NCI-H2196 (cell line): ENCODE measurements at regions not wholly inside any gene's neighbourhood (a gene's known extent, or its start where the extent isn't known, plus 50 kb on each side); places are given as distances from the start of the nearest gene placed in this dataset.

Experiments used
- DNase-seq: peaks from one replicate; lab custom pipeline; 2025; ENCODE audit not compliant: unreplicated experiment; lab: John Stamatoyannopoulos, UW

DNA sequence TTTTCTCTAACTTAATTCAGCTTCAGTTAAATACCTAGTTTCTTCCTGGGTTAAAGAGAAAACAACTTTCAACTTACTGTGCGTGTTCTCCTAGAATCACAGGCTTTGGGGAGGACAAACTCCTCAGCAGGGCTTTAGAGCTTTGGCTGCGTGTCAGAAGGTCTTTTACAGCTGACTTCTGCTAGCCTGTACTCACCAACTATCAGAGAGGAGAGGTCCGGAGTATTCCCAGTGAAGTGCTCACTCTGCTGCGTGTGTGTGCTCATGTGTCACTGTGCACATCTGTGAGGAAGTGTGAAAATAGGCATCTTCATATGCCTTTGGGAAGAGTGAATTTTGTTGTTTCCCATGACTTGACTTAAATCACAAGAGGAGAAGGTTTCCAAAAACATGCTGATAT, 423.2 kb upstream of the SGCD start:
- no peak for DNase-seq

DNA sequence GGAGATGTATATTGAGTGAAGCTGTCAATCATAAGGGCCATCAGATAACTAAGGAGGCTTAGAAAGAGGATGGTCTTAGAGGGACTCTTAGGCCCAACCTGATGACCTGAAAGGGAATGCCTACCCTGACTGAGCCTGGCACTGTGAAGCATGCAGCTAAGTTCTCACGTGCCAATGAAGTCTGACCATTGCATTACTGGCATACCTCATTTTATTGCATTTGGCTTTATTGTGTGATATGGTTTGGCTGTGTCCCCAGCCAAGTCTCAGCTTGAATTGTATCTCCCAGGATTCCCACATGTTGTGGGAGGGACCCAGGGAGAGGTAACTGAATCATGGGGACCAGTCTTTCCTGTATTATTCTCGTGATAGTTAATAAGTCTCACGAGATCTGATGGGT, 421.6 kb upstream of the SGCD start:
- no peak for DNase-seq

DNA sequence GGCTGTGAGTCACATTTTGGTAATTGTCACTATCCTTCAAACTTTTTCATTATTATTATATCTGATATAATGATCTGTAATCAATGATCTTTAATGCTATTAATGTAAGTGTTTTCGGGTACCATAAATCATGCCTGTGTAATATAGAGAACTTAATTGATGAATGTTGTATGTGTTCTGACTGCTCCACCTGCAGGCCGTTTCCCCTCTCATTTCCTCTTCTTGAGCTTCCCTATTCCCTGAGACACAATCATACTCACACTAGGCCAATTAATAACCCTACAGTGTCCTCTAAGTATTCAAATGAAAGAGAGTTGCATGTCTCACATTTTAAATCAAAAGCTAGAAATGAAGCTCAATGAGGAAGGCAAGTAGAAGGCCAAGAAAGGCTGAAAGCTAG, 420.9 kb upstream of the SGCD start:
- no peak for DNase-seq

DNA sequence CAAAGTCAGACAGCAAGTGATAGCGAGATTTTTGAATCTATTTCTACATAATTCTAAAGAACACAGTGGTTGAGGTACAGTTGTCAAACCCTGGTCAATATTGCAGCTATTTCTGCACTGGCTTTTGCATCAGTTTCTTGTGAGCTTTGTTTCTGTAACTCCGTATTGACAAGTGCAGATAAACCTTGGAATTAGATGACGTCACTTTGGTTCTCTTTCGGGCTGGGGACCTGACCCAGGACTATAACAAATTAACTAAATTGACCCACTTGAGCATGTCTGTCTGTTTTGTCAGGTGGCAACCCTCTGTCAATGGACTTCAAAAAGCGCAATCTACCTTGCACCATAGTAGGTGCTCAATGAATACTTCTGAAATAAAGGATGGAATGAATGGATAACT, 418.4 kb upstream of the SGCD start:
- DNase-seq, result no peak

DNA sequence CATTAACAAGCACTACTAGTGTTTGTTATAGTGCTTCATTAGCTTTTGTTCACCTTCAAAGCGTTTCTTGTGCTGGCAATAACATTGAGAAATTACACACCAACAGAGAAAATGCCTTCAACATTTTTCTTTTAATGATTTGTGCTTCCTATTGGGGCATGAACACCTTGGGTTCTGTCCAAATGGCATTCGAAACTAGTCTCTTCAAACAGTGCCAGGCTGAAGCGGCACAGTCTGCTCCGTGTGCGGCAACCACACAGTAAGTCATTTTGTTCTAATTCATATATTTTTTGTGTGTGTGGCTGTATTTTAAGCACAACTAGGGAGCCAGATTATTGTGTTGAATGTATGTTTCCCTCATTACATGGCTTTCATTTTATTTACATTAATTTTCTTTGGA, 414.7 kb upstream of the SGCD start:
- DNase-seq, result peak; percentile 35

DNA sequence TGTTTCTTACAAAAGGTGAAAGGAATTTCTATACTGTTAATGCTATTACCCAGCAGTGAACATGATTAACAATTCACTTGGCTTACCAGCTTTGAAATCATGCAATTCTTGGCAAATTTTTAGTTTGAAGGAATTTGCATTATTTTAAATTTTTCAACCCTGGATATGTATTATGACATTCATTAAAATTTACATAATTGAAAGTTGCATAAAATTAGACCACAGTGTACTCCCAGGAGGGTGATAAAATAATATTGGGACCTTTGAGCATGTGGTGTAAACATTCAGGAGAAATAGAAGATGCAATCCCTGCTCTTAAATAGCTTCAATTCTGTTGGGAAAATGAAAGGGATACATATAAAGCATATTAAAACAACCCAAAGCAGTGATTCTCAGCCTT, 412.2 kb upstream of the SGCD start:
- DNase-seq, result no peak

DNA sequence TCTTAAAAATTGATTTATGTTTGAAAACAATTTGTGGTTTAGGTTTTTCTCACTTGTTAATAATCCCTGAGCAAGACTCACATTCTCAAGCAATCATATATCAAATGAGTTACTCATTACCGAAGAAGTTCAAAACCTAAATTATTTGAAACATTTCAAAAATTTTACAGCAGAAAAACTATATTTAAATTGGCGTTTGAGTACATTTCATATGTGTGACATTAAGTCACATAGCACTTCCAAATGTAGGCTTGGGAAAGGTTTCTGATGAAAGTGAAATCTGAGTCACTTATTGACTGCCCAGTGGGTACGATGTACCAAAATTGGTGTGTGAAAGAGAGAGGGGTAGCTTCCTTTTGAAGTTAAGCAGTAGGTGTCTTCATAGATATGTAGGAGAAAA, 411.4 kb upstream of the SGCD start:
- DNase-seq, result no peak

DNA sequence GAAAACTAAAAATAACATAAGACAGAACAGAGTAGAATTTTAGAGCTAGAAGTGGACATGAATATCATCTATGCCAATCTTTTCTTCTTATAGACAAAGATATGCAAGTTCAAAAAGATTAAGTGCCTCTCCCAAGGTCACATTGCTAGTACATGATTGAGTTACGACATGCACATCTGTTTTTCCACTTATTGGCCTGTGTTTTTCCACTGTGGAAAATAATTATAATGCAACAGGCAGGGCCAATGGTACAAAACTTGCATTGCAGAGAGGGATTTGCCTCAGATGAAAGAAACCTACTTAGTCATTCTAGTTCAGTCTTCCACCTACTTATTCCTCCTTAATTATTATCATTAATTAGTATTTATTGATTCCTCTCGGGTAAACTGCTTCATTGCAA, 407.8 kb upstream of the SGCD start:
- DNase-seq, result no peak

DNA sequence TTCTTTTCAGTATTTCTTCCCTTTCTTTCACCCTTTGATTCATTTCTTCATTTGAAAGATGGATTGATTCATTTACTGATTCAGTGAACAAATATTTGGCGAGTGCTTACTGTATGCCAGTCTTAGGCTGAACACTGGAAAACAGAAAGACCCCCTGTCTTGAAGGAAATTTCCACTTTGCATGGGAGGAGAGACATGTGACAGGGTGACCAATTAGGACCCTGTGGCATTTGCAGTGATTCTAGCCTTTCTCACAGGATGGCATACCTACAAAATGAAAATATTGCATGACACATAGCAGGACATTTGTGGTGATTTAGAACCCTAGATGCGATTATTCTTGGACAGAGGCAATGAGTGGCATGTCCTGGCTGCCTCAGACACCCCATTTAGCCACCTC, 407.2 kb upstream of the SGCD start:
- no peak for DNase-seq

DNA sequence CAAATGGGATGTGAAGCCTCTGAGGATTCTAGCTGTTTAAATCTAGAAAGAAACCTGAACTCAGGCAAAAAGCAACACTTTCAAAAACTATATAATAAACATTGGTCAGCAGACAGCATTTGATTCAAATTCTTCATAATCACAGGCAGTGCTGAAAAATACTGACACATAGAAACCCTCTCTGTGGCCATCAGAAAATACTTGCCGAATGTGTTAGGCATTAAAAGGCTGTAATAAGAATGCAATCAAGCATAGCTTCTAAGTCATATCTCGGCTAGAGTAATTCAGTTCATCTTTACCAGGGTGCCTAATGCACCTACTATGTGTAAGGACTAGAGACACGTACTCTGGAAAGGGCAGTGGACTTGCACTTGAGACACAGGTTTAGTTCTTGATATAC, 405.3 kb upstream of the SGCD start:
- no peak for DNase-seq

DNA sequence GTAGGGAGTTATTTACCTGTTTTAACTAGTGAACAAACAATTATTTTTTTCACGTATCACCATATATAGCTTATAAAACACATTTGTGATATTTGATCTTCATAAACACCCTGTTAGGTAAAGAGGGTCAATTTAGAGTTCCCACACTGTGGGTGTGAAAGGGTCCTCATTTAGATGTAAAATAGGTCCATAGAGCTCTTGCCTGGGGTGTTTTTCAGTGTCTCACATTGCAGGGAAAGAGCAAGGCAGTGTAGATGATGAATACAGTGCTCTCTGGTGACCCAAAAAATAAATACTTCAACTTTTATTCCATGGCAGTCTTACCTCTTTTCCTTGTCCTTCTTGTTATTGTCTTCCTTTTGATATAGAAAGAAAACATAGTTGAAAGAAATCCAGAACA, 403.2 kb upstream of the SGCD start:
- DNase-seq, result no peak

DNA sequence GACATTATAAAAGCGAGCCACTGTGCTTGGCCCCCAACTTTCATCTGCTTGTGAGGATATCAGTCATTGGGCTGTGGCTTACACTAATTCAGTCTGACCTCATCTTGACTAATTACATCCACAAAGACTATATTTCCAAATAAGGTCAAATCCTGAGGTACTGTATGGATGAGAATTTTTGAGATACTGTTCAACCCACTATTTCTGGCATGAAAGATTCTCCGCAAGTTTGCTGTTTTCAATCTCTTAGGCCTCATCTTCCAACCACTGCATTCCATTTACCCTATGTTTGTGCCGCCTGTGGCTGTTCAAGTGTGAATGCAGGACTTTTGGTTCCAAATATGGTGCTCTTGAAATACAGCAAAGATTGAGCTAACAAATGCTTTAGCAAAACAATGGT, 400.9 kb upstream of the SGCD start:
- DNase-seq, result no peak

DNA sequence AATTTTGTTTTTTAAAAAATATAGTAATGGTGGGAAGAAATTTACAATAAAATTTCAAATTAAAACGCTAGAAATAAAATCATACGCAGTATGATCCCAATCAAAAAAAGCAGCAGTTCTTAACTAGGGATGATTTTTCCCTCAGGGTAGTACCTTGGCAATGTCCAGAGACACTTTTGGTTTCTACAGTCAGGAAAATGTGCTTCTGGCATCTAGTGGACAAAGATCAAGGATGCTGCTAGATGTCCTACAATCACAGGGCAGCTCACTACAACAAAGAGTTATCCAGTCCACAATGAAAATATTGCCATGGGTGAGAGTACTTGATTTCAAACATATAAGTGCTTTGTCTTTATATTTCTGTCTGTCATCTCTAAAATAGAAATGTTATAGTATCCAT, 400.2 kb upstream of the SGCD start:
- DNase-seq, result no peak

DNA sequence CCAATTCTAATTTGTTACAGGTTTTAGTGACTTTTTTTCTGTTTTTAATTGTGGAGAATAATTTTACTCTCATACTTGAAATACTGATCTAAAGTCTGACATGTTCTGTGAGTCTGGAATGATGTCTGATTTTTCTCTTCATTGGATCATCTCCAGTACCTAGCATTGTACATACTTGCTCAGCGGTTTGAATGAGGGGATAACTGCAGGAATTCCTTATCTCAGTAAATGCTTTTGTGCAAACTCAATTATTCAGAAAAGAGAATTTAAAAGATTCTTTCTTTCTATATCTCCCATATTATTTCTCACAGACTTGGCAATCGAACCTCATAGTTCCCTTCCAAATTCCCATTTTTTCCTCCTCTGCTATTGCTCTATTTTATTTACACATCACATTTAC, 397.9 kb upstream of the SGCD start:
- DNase-seq, result no peak

DNA sequence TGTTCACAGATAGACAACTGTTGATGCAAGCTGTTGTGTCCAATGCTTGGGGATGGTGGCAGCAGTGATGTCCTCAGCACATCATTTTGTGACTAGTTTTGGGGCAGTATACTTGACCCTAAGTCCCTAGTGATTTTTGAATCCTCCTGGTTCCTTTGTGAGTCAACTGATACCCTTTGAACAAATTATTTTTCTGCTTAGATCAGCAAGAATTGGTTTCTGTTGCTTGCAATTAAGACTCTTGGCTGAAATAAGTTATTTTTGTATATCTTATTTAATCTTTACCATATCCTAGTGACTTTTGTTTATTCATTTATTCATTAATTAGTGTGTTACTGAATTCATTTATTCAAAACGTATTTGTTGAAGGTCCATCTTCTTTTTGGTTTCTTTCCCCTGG, 392.0 kb upstream of the SGCD start:
- no peak for DNase-seq

DNA sequence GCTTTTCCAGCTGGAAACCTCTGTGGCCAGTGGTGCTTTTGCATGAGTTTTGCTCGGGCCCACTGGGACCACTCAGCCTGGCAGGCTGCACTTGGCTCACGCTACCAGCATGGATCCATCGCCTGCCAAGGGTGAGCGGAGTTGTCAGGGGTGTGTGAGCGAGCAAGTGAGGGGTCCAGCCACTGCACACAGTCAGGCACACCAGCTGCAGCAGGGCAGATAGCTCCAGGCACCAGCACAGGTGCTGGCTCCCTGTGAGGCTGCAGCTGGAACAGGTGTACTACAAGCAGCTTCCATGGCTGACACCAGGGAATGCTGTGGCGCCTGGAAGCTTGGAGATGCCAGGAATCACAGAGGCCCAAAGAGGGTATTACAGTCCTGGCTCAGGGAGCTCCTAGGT, 391.2 kb upstream of the SGCD start:
- DNase-seq, result no peak

DNA sequence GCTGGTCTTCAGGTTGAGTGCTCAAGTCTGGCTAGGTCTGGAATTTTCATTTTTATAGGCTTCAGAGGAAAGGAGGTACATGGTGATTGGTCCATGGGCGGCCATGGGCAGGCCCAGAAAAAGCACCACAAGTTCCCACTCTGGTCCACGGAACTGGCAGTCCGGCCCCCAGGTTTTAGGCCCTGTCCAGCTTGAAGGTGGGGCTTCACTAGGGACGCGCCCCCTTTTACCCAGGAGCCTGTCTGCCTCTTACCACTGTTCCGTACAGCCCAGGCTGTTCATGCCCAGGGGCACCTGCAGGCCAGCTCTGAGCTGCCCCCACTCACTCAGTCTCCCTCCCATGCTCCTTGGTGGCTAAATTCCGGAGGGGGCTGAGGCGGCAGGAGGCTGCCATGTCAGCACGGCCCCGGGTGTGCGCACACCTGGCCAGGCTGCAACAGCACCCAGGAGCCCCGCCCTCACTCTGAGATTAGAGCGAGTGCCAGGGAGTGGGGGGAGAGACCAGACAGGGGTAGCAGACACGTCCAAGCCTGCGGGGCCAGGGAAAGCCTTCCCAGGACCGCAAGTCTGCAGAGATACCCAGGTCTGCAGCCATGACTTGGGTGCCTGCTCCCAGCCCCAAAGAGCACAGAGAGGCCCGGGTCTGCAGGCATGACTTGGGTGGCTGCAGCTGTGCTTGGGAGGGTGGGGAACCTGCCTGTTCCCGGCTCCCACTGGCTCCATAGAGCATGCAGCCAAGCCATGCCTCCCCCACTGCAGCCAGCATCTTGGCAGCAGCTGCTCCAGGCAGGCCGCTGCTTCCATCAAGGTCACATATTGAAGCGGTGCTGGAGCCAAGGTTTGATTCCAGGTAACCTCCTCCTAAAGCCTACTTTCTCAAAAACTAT, 390.2 kb upstream of the SGCD start:
- no peak for DNase-seq

DNA sequence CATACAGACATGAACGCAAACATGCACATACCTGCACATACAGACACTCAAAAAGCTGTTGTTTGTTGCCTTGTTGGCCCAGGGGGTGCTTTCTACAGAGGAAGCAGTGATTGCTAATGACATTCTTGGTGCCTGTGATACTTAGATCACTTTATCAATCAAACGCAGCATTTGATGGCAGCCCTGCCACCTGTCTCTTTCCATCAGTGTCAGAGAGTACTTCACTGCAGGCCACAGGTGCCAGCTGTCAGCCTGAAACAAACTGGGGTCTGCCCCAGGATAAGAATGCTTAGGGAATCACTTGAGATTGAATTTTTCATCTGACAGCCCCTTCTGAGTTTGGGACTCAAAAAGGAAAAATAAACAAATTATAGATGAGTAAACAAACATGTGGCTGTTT, 388.9 kb upstream of the SGCD start:
- DNase-seq, result no peak

DNA sequence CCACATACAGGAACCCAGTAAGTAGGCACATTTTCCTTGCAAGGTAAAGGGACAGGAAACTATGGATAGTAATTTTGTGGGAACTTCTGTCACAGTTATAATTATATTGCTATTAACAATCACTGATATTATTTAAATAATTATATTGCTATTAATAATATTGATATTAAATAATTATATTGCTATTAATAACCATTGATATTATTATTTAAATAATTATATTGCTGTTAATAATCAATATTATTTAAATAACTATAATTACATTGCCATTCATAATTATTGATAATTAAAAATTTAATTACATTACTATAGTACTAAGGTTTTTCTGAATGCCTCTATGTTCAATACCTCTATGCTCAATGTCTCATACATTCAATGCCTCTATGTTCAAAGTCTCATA, 385.6 kb upstream of the SGCD start:
- DNase-seq, result no peak

DNA sequence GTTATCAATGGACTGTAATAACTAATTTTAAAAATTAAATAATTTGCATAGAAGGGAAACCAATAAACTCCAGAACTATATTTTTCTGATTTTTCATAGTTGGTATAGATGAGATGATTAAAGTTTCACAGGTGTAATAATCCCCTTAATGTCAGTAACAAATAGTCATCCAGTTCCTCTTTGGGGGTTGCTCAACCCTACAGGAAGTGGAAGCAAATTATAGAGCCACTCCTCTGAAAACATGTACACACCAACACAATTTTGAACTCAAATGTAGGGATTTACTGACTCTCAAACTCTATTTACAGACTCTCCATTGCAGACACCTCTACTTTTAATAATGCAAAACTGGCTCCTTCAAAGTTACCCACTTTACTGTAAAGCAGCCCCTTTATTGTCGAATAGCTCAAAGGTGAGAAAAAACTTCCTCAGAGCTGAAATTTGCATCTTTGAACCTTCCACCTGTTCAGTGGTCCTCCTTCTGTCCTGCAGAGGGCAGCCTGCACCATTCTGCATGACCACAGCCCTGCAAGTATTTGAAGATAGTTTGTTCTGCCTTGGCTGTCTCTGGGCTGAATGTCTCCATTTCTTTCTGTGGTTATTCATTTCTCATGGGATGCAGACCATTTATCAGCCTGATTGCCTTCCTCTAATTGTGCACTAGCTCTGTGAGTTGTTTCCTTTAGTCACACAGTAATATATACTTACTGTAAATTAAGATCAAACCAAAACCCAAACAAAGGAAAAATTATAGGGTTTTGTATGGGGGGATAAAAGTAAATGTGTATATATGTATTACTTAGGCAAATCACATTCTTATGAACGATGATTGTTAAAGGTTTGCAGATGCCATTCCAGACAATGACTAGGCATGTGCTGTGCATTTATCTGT, 383.2 kb upstream of the SGCD start:
- peak; percentile 35 for DNase-seq

DNA sequence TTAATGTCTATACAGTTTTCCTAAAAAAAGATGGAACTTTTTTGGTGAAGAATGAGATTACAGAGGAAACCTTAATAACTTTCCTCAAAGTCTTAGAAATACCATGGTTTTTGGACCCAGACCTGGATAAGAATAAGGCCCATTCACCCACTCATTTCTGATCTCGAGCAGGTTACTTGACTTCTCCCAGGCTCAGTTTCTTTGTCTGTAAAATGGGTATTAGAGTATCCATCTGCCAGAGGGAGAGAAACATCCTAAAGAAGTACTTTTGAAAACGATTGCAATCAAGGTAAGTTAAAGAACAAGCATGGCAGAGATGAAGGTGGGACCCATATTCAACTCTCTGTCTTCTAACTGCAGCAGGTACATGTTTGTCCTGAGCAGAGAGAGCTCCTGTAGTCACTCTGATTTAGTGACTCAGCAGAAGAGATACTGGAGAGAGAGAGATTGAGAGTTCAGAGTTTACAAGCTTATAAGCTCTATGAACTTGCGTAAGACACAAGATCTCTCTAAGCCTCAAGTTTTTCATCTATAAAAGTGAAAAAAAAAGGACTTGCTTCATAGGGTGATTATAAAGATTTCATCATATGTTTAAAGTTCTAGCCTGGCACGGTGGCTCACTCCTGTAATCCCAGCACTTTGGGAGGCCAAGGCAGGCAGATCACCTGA, 379.4 kb upstream of the SGCD start:
- DNase-seq, result no peak

DNA sequence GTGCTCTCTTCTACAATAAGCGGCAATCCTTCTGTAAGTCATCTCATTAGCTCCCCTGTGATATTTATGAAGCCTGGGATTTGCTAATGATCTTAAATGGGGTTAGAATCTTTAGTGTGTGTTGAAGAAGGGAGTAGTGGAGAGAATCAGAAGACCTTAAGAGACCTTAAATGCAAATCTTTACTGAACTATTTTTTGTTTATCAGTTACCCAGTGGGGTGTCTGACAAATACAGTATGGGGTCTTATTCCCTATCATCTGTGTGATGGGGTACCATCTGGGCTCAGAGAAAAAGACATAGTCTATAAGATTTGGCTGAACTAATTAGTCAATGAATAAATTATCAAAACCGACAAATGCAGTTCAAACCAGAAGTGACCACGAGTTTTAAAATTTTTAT, 378.4 kb upstream of the SGCD start:
- DNase-seq, result no peak
